IMR-90 (cell line): ENCODE measurements at regions not wholly inside any gene's neighbourhood (a gene's known extent, or its start where the extent isn't known, plus 50 kb on each side); places are given as distances from the start of the nearest gene placed in this dataset.

Experiments
- ATAC-seq: fragments of 200-7000 bp; cut with Tn5 transposase; 2 replicates; pipeline ENCODE4 v1.9.1; 2020; ENCODE audit warnings: low read depth, mild to moderate bottlenecking, moderate library complexity
- BruUV-seq: library from RNA; stranded (reverse); fragments of 400-500 nt; replicated peaks from 2 replicates; lab custom pipeline; 2021; lab: Mats Ljungman, UMichigan
- CTCF ChIA-PET: fragments of 300-600 bp; formaldehyde crosslinking; extraction: SDS; loops from one replicate; lab custom pipeline; 2021; ENCODE audit warnings: antibody characterized with exemption; lab: Yijun Ruan, JAX
- POLR2A ChIA-PET: fragments of 300-600 bp; sonication (Branson Sonifier 250); formaldehyde crosslinking; loops from one replicate; lab custom pipeline; 2022; ENCODE audit warnings: antibody characterized with exemption; ENCODE audit not compliant: unreplicated experiment; lab: Charles Lee
- DNase-seq: peaks from one replicate; pipeline ENCODE4 v3.0.0; 2013
- H2AFZ ChIP-seq: replicated peaks from 2 replicates; pipeline ENCODE3; 2013; ENCODE audit warnings: low read length, mild to moderate bottlenecking; ENCODE audit not compliant: poor library complexity
- H2AK5ac ChIP-seq: 2 replicates; pipeline ENCODE4 v1.6.1; 2013; ENCODE audit warnings: low read depth, low read length, inconsistent platforms
- H2AK9ac ChIP-seq: replicated peaks from 2 replicates; pipeline ENCODE3; 2013; ENCODE audit warnings: mild to moderate bottlenecking, low read depth, low read length, moderate library complexity; ENCODE audit not compliant: poor library complexity
- H2BK120ac ChIP-seq: 2 replicates; pipeline ENCODE4 v1.6.1; 2013; ENCODE audit warnings: low read depth, low read length, inconsistent platforms
- H2BK15ac ChIP-seq: 3 replicates; pipeline ENCODE4 v1.6.1; 2013; ENCODE audit warnings: low read depth, low read length, inconsistent platforms
- H2BK20ac ChIP-seq: 2 replicates; pipeline ENCODE4 v1.6.1; 2013; ENCODE audit warnings: low read depth, mild to moderate bottlenecking, inconsistent platforms, low read length, moderate library complexity
- H2BK5ac ChIP-seq: 2 replicates; pipeline ENCODE4 v1.6.1; 2013; ENCODE audit warnings: mild to moderate bottlenecking, low read depth, low read length, inconsistent platforms; ENCODE audit not compliant: poor library complexity, severe bottlenecking
- H3K14ac ChIP-seq: replicated peaks from 2 replicates; pipeline ENCODE4 v1.6.1; 2013; ENCODE audit warnings: low read depth, low read length, inconsistent platforms
- H3K18ac ChIP-seq: 2 replicates; pipeline ENCODE4 v1.6.1; 2013; ENCODE audit warnings: low read depth, low read length, control low read depth
- H3K23ac ChIP-seq: 2 replicates; pipeline ENCODE4 v1.6.1; 2013; ENCODE audit warnings: low read depth, low read length, inconsistent platforms
- H3K27ac ChIP-seq: 2 replicates; pipeline ENCODE4 v1.5.1; 2013; ENCODE audit warnings: mild to moderate bottlenecking, control low read depth, low read length; ENCODE audit not compliant: insufficient read depth
- H3K27me3 ChIP-seq: 2 replicates; pipeline ENCODE4 v1.6.1; 2013; ENCODE audit warnings: low read length; ENCODE audit not compliant: control insufficient read depth, insufficient read depth
- H3K36me3 ChIP-seq: 2 replicates; pipeline ENCODE4 v1.6.1; 2013; ENCODE audit warnings: low read length, mixed read lengths; ENCODE audit not compliant: control insufficient read depth, insufficient read depth
- H3K4ac ChIP-seq: 2 replicates; pipeline ENCODE4 v1.6.1; 2013; ENCODE audit warnings: low read depth, low read length, inconsistent platforms
- H3K4me1 ChIP-seq: 2 replicates; pipeline ENCODE4 v1.6.1; 2013; ENCODE audit warnings: low read length, mixed read lengths; ENCODE audit not compliant: control insufficient read depth, insufficient read depth
- H3K4me2 ChIP-seq: 2 replicates; pipeline ENCODE4 v1.6.1; 2013; ENCODE audit warnings: low read depth, mild to moderate bottlenecking, control low read depth, low read length, moderate library complexity
- H3K4me3 ChIP-seq: 2 replicates; pipeline ENCODE4 v1.5.1; 2013; ENCODE audit warnings: low read depth, mild to moderate bottlenecking, control low read depth, low read length, moderate library complexity; ENCODE audit not compliant: insufficient read depth
- H3K56ac ChIP-seq: 2 replicates; pipeline ENCODE4 v1.6.1; 2013; ENCODE audit warnings: low read length, inconsistent platforms; ENCODE audit not compliant: insufficient read depth; ENCODE audit errors: extremely low read depth
- H3K79me1 ChIP-seq, 2 experiments: 2 replicates each; pipeline ENCODE4 v1.6.1; 2013; ENCODE audit warnings: low read length in 2 of 2, inconsistent platforms in 1 of 2, low read depth in 1 of 2
- H3K9ac ChIP-seq: 2 replicates; pipeline ENCODE4 v1.6.1; 2013; ENCODE audit warnings: low read depth, low read length, control low read depth
- H3K9me1 ChIP-seq: 2 replicates; pipeline ENCODE4 v1.6.1; 2013; ENCODE audit warnings: low read length, inconsistent platforms; ENCODE audit not compliant: insufficient read depth
- H3K9me3 ChIP-seq: 2 replicates; pipeline ENCODE4 v1.6.1; 2013; ENCODE audit warnings: low read length; ENCODE audit not compliant: control insufficient read depth, insufficient read depth
- H4K20me1 ChIP-seq: 2 replicates; pipeline ENCODE4 v1.6.1; 2013; ENCODE audit warnings: low read length, inconsistent platforms; ENCODE audit not compliant: insufficient read depth
- H4K5ac ChIP-seq: 2 replicates; pipeline ENCODE4 v1.6.1; 2013; ENCODE audit warnings: mild to moderate bottlenecking, low read depth, low read length, control low read depth
- H4K8ac ChIP-seq, 2 experiments: 2 replicates each; pipeline ENCODE4 v1.6.1; 2013; ENCODE audit warnings: low read depth in 2 of 2, low read length in 2 of 2, control low read depth in 1 of 2, inconsistent platforms in 1 of 2
- H4K91ac ChIP-seq: 2 replicates; pipeline ENCODE4 v1.6.1; 2013; ENCODE audit warnings: low read depth, low read length, inconsistent platforms; ENCODE audit not compliant: insufficient read depth
- BHLHE40 ChIP-seq: fragments of 150-350 bp; IDR thresholded peaks from 2 replicates; pipeline ENCODE4 v1.6.1; 2016; ENCODE audit warnings: mild to moderate bottlenecking, low read depth, low read length
- CEBPB ChIP-seq: IDR thresholded peaks from 2 replicates; pipeline ENCODE4 v1.6.1; 2012; ENCODE audit warnings: low read depth, low read length, improper control_type of control experiment
- CHD1 ChIP-seq: IDR thresholded peaks from 2 replicates; pipeline ENCODE4 v1.6.1; 2012; ENCODE audit warnings: low read depth, low read length, improper control_type of control experiment
- CTCF ChIP-seq: conservative IDR thresholded peaks from 2 replicates; pipeline ENCODE4 v1.5.1; 2012; ENCODE audit warnings: mild to moderate bottlenecking, low read depth, low read length, improper control_type of control experiment
- FOS ChIP-seq: fragments of 150-350 bp; IDR thresholded peaks from 2 replicates; pipeline ENCODE4 v1.6.1; 2016; ENCODE audit warnings: low read depth, low read length
- MAFK ChIP-seq: IDR thresholded peaks from 2 replicates; pipeline ENCODE4 v1.6.1; 2012; ENCODE audit warnings: low read depth, low read length, improper control_type of control experiment
- MAZ ChIP-seq: IDR thresholded peaks from 2 replicates; pipeline ENCODE4 v1.6.1; 2012; ENCODE audit warnings: low read depth, mild to moderate bottlenecking, low read length, improper control_type of control experiment, moderate library complexity, borderline replicate concordance
- MXI1 ChIP-seq: IDR thresholded peaks from 2 replicates; pipeline ENCODE4 v1.6.1; 2012; ENCODE audit warnings: low read depth, mild to moderate bottlenecking, low read length, moderate library complexity, borderline replicate concordance
- NFE2L2 ChIP-seq: fragments of 150-350 bp; IDR thresholded peaks from 2 replicates; pipeline ENCODE4 v1.6.1; 2016; ENCODE audit warnings: low read depth, mild to moderate bottlenecking, low read length
- POLR2A ChIP-seq: IDR thresholded peaks from 2 replicates; pipeline ENCODE4 v1.6.1; 2012; ENCODE audit warnings: mild to moderate bottlenecking, low read depth, low read length
- RAD21 ChIP-seq: IDR thresholded peaks from 2 replicates; pipeline ENCODE4 v1.6.1; 2012; ENCODE audit warnings: low read length, improper control_type of control experiment
- RCOR1 ChIP-seq: IDR thresholded peaks from 2 replicates; pipeline ENCODE4 v1.6.1; 2012; ENCODE audit warnings: mild to moderate bottlenecking, low read length, improper control_type of control experiment; ENCODE audit not compliant: insufficient replicate concordance
- RFX5 ChIP-seq: IDR thresholded peaks from 2 replicates; pipeline ENCODE4 v1.8.0; 2012; ENCODE audit warnings: low read depth, mild to moderate bottlenecking, low read length, moderate library complexity
- SMC3 ChIP-seq: fragments of 150-350 bp; IDR thresholded peaks from 2 replicates; pipeline ENCODE4 v1.6.1; 2016; ENCODE audit warnings: low read depth, mild to moderate bottlenecking, antibody characterized with exemption, low read length, moderate library complexity
- USF2 ChIP-seq: fragments of 150-350 bp; IDR thresholded peaks from 2 replicates; pipeline ENCODE4 v1.6.1; 2017; ENCODE audit warnings: mild to moderate bottlenecking, antibody characterized with exemption, low read length, low read depth
- WGBS, 2 experiments: methylation state at CpG; one replicate each; pipeline versions ENCODE4 v1.1.5 to v1.1.7; 2013; ENCODE audit warnings: missing lambda C conversion rate in 2 of 2; ENCODE audit not compliant: insufficient read length in 1 of 2; ENCODE audit errors: extremely low coverage in 2 of 2; 5-methylcytosine and 5-hydroxymethylcytosine counted together
- dilution Hi-C: fragments of 300-500 bp; cut with HindIII; formaldehyde crosslinking; loops from one replicate; pipeline ENCODE4 v1.14.3; 2018; ENCODE audit warnings: low sequenced_read_pairs; ENCODE audit not compliant: unreplicated experiment
- in situ Hi-C: fragments of 300-500 bp; cut with MboI; formaldehyde crosslinking; loops from 3 replicates; pipeline ENCODE4 v1.14.3; 2019; ENCODE audit warnings: low sequenced_read_pairs, inconsistent platforms, mixed read lengths
- intact Hi-C: fragments of 100-400 bp; cut with micrococcal nuclease; formaldehyde crosslinking; loops from 2 replicates; pipeline ENCODE4 v1.10.0; 2022
- TF ChIP-seq, protein P1 (sequence below): fragments of 150-350 bp; IDR thresholded peaks from 2 replicates; pipeline ENCODE4 v1.6.1; 2016; ENCODE audit warnings: low read depth, mild to moderate bottlenecking, low read length, moderate library complexity, borderline replicate concordance

DNA sequence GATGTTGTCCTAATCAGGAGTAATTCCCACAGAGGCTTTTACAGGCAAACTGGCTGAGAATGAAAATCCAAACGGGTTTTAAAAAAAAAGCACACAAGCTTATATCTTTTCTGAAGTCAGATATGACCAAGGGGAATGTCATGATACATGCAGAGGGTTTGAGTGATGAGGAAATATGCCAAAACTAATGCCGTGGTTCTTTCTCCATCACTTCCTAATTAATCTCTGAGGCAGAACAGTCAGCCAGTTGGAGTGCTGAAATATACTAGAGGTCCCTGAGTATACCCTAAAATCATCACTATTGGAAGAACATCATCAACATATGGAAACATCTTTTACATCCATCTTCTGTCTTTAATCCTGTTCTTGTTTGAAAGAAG is 160.8 kb upstream of the FAR2 start:
- no peak overlapping the region for H3K9ac ChIP-seq
- H4K20me1 ChIP-seq = no peaks in the 10 kb centered on the region
- TF ChIP-seq NFE2L2 (no peak), MAFK (no peak), FOS (no peak), POLR2A (no peak), MXI1 (no peak), MAZ (no peak), RAD21 (no peak), USF2 (no peak), RFX5 (no peak), SMC3 (no peak), RCOR1 (no peak), CEBPB (no peak), CTCF (no peak), CHD1 (no peak), BHLHE40 (no peak)
- TF ChIP-seq, protein P1, sequence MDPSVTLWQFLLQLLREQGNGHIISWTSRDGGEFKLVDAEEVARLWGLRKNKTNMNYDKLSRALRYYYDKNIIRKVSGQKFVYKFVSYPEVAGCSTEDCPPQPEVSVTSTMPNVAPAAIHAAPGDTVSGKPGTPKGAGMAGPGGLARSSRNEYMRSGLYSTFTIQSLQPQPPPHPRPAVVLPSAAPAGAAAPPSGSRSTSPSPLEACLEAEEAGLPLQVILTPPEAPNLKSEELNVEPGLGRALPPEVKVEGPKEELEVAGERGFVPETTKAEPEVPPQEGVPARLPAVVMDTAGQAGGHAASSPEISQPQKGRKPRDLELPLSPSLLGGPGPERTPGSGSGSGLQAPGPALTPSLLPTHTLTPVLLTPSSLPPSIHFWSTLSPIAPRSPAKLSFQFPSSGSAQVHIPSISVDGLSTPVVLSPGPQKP = no peak
- ATAC-seq (no peak), DNase-seq (no peak)
- no peak overlapping the region for H2BK5ac ChIP-seq
- no peak overlapping the region for H3K27ac ChIP-seq
- H4K91ac ChIP-seq = no peak overlapping the region
- no peak overlapping the region for H4K5ac ChIP-seq
- H3K36me3 ChIP-seq = no peaks in the 10 kb centered on the region
- H2AFZ ChIP-seq = no peak overlapping the region
- H3K4me2 ChIP-seq = no peak overlapping the region
- H3K9me3 ChIP-seq = no peaks in the 10 kb centered on the region
- H3K9me1 ChIP-seq = no peaks in the 10 kb centered on the region
- intact Hi-C loops = no loop called here
- no peak overlapping the region for H2BK20ac ChIP-seq
- H3K4me1 ChIP-seq = no peaks in the 10 kb centered on the region
- no peak overlapping the region for H3K56ac ChIP-seq
- H2AK9ac ChIP-seq = no peak overlapping the region
- H3K4ac ChIP-seq = no peak overlapping the region
- H2BK15ac ChIP-seq = no peak overlapping the region
- H3K27me3 ChIP-seq = no peaks in the 10 kb centered on the region
- ChIA-PET CTCF (interaction anchor here (0.6 kb wide), 1 partner anchor 313 kb away, joined by 3 read pairs; no protein-coding TSS in a partner anchor), POLR2A (no interaction called here)
- no peak overlapping the region for H3K14ac ChIP-seq
- dilution Hi-C loops = no loop called here
- H4K8ac ChIP-seq = no peak overlapping the region
- H2AK5ac ChIP-seq = no peak overlapping the region
- H2BK120ac ChIP-seq = no peak overlapping the region
- no peaks in the 10 kb centered on the region for H3K79me1 ChIP-seq
- H3K18ac ChIP-seq = no peak overlapping the region
- no TSS peak for BruUV-seq
- H3K4me3 ChIP-seq = no peak overlapping the region
- in situ Hi-C loops = loop anchor here (25.0 kb wide), 1 partner anchor 1251 kb away; no protein-coding TSS in a partner anchor
- WGBS, 2 experiments = no CpG with 5 or more reads among the region's 2 CpGs
- H3K23ac ChIP-seq = no peak overlapping the region
